GM12891 (cell line): ENCODE measurements at regions not wholly inside any gene's neighbourhood (a gene's known extent, or its start where the extent isn't known, plus 50 kb on each side); places are given as distances from the start of the nearest gene placed in this dataset.

Experiments
- DNase-seq: peaks from one replicate; pipeline ENCODE4 v3.0.0; 2011; ENCODE audit warnings: low spot score; ENCODE audit not compliant: insufficient read length
- FAIRE-seq: peaks from 2 replicates; lab custom pipeline; 2011; peaks lifted over from hg19 to GRCh38; lab: Jason Lieb, UNC
- PAX5 ChIP-seq: IDR thresholded peaks from 2 replicates; pipeline ENCODE4 v1.6.1; 2011; ENCODE audit warnings: low read length, moderate library complexity, mild to moderate bottlenecking; ENCODE audit not compliant: insufficient read depth, severe bottlenecking
- POLR2A ChIP-seq: IDR thresholded peaks from 2 replicates; pipeline ENCODE4 v1.6.1; 2011; ENCODE audit warnings: low read depth, low read length, control low read depth
- POLR2AphosphoS5 ChIP-seq: IDR thresholded peaks from 2 replicates; pipeline ENCODE4 v1.6.1; 2011; ENCODE audit warnings: low read depth, low read length, control low read depth
- POU2F2 ChIP-seq: IDR thresholded peaks from 2 replicates; pipeline ENCODE4 v1.6.1; 2011; ENCODE audit warnings: low read depth, mild to moderate bottlenecking, control low read depth, low read length, moderate library complexity
- SPI1 ChIP-seq: IDR thresholded peaks from 2 replicates; pipeline ENCODE4 v1.6.1; 2011; ENCODE audit warnings: low read depth, low read length, control low read depth
- TAF1 ChIP-seq: IDR thresholded peaks from 2 replicates; pipeline ENCODE4 v1.6.1; 2011; ENCODE audit warnings: low read depth, low read length, control low read depth

- FAIRE-seq: no peak
- TF ChIP-seq PAX5: no peak
- no peak for TF ChIP-seq POLR2A
- TF ChIP-seq TAF1: no peak
- TF ChIP-seq POU2F2: no peak
- TF ChIP-seq SPI1: no peak
- no peak for TF ChIP-seq POLR2AphosphoS5
- DNase-seq: no peak
These were observed 84.0 kb upstream of the ZBED5 start for GRCh38 chr11:10941871-10942270.

GRCh38 chr11:10941414-10941813, 83.6 kb upstream of the ZBED5 start:
- TF ChIP-seq POLR2A (no peak), SPI1 (no peak), TAF1 (no peak)
- FAIRE-seq (no peak), DNase-seq (no peak)

DNA sequence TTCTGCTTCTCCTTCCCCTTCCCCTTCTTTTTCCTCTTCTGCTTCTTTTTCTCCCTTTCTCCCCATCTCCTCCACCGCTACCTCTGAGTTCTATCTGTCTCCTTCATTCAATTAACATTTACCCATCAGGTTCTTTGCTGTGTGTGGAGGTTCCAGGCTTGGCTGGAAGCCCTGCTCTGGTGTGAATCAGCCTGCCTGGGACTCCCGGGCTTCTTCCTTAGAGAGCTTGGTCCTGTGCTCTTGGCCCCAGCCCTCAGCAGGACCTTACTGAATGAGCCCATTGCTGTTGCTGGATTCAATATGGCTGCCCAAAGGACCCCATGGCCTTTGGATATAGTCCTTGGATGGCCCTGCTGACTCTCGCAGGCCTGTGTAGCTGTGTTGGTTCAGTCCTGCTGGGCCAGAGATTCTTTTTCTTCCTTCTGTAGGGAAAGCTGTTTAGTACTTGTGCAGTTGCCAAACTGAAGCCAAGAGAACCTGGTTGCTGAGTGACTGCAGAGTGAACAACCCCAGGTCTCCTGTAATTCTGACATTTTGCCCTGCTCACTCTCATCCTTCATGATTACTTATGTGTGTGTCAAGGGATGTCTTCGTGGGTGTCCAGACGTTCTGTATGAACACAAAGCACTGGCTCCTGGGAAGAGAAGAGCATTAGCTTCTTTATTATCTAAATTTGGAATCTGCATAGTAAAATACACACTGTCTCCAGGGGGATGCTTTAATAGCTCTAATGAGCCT, 81.0 kb upstream of the ZBED5 start:
- DNase-seq (no peak), FAIRE-seq (no peak)
- TF ChIP-seq POLR2AphosphoS5 (no peak), PAX5 (no peak), SPI1 (no peak), TAF1 (no peak), POLR2A (no peak)

DNA sequence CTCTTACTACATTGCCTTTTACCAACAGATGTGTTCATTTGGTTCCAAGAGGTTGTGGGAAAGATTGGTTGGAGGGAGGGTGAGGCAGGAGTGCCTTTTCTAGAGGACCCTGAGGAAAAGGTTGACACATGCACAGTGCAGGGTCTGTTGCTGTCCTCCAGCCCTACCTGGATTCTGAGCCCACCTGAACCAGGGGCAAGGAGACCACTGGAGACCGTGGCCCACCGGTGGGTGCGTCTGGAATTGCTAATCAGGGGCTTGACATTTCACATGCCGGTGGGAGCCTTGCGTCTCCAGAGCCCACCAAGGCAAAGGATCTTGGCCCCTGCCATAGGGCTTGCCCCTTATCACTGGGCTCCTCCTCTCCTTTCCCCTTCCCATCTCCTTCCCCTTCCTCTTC, 80.4 kb upstream of the ZBED5 start:
- FAIRE-seq (no peak), DNase-seq (no peak)
- TF ChIP-seq SPI1 (no peak), POLR2A (no peak), POU2F2 (no peak), TAF1 (no peak), POLR2AphosphoS5 (no peak), PAX5 (no peak)

- TF ChIP-seq SPI1 (no peak), TAF1 (no peak), POLR2AphosphoS5 (no peak), PAX5 (no peak), POLR2A (no peak), POU2F2 (no peak)
- DNase-seq (no peak), FAIRE-seq (no peak)
These were observed 79.5 kb upstream of the ZBED5 start for GRCh38 chr11:10937385-10937771.

- no peak for FAIRE-seq
- TF ChIP-seq POLR2AphosphoS5 (no peak), POLR2A (no peak), POU2F2 (no peak), PAX5 (no peak), SPI1 (no peak), TAF1 (no peak)
- DNase-seq: no peak
These were observed 79.0 kb upstream of the ZBED5 start for GRCh38 chr11:10936626-10937384.

- no peak for FAIRE-seq
- no peak for TF ChIP-seq POU2F2
- TF ChIP-seq POLR2AphosphoS5: no peak
- no peak for TF ChIP-seq SPI1
- TF ChIP-seq PAX5: no peak
- no peak for TF ChIP-seq POLR2A
- no peak for TF ChIP-seq TAF1
- DNase-seq: no peak
These were observed 77.2 kb upstream of the ZBED5 start for GRCh38 chr11:10935015-10935559.

DNA sequence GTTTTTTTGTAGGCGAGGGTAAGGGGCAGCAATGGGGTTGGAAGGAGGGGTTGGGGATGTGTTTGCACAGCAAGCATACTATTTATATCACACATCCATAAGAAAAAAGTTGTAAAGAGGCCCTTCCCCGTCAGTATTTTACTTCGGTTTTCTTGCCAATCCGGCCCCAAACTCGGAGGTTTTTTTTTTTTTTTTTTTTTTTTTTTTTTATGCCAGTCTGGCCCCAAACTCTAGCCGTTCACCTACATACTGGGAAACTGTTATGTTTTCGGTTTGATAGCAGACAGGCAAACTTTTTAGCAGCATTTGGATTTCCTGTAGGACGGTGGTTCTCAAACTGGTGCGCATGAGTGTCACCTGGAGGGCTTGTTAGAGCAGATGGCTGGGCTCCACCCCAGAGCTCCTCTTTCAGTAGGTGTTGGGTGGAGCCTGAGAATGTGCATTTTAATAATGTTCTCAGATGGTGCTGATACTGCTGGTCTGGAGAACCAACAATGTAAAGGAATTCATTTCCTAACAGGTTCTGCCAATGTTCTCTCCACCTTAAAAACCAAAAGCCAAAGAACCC, 76.5 kb upstream of the ZBED5 start:
- FAIRE-seq (no peak), DNase-seq (no peak)
- TF ChIP-seq SPI1 (no peak), POLR2A (no peak), TAF1 (no peak)

GRCh38 chr11:10933455-10934292, 75.8 kb upstream of the ZBED5 start:
- peak; percentile 44 for DNase-seq
- peak; percentile 93 for FAIRE-seq
- no peak for TF ChIP-seq POLR2AphosphoS5
- no peak for TF ChIP-seq POU2F2
- no peak for TF ChIP-seq TAF1
- no peak for TF ChIP-seq POLR2A
- TF ChIP-seq PAX5: no peak
- TF ChIP-seq SPI1: no peak
